Fibroblast of skin of left biceps (primary cell): ENCODE measurements at regions not wholly inside any gene's neighbourhood (a gene's known extent, or its start where the extent isn't known, plus 50 kb on each side); places are given as distances from the start of the nearest gene placed in this dataset.
A peak's percentile ranks its signal among the peaks of the same experiment; 100 is the strongest.

Source experiments
- DNase-seq, 2 experiments: peaks; one replicate each; pipeline ENCODE4 v3.0.0-alpha.2; 2013; ENCODE audit warnings: low read depth in 2 of 2

GRCh38 chr3:10583798-10584708, 78.7 kb upstream of the ATP2B2 start:
- DNase-seq: no peak

DNA sequence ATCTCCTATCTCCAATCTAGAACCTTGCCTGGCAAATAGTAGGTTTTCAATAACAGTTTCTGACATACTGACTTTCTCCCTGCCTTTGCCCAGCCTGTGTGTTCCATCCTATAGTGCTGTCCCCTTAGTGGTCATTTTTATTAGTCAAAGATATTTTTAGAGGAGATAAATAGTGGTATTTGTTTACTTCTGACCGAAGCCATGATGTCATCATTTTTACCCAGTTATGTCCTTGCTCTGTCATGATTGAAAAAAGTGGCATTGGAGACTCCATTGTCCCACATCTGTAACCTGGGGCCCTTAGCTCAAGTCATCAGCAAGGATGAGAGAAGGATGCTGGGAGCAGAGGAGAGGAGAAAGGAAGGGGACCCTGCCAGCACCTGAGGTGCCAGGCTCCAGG, 80.6 kb upstream of the ATP2B2 start:
- DNase-seq: no peak

DNA sequence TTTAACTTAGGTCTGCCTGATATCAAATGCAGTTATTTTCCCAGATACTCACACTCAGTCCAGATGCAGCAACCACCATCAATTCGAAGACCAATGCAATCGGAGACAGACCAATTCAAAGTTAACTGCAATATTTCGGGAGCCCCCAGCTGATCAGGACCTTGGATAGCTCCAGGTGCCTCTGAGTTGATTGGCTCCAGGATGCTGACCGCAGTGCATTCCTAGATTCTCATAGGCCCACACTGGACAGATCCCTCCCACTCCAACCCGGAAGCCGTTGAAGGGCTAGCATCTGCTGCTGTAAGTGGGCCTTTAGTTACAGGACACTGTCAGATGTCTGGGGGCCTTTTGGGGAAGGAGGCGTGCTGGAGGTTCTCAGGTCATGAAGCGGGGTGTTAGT, 89.5 kb upstream of the ATP2B2 start:
- DNase-seq: peak; percentile 14 to 18

GRCh38 chr3:10596746-10597448, 91.5 kb upstream of the ATP2B2 start:
- no peak for DNase-seq

GRCh38 chr3:10597733-10598132, 92.3 kb upstream of the ATP2B2 start:
- DNase-seq: no peak

GRCh38 chr3:10599017-10599416, 93.6 kb upstream of the ATP2B2 start:
- no peak for DNase-seq

DNA sequence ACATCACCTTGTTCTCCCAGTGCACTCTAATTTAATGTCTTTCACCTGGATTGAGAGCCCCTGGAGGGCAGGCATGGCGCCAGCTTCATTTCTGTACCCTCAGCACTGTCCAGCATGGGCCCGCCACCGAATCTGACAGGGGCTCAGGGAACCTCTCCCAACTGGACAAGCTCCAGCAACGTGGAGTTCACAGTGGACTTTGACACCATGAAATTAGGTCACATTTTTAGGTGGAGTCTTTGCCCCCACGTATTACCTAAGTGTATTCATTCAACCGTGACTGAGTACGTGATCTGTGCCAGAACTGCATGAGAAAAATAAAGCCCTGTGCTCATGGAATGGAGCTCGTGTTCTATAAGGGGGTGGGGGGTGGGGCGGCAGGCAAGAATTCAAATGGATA, 94.1 kb upstream of the ATP2B2 start:
- no peak for DNase-seq

GRCh38 chr3:10600296-10600714, 94.9 kb upstream of the ATP2B2 start:
- DNase-seq: no peak

DNA sequence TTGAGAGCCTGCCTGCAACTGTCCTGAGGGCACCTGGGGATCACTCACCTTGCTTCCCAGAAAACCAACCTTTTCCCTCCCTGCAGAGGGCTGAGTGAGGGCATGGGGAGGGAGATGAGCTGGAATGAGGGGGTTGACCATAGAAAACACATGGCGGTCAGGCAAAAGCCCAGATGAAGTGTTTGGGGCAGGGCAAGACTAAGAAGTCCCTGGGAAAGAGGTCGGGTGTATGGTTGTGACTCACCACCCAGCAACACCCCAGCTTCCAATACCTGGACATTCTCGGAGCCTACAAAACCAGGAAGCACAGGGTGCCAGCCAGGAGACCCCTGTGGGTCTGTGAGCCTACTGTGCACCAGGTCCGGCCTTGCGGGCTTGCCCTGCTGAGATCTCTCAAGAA, 95.3 kb upstream of the ATP2B2 start:
- no peak for DNase-seq

- DNase-seq: no peak
Observed at GRCh38 chr3:10601151-10601856, 95.9 kb upstream of the ATP2B2 start.

DNA sequence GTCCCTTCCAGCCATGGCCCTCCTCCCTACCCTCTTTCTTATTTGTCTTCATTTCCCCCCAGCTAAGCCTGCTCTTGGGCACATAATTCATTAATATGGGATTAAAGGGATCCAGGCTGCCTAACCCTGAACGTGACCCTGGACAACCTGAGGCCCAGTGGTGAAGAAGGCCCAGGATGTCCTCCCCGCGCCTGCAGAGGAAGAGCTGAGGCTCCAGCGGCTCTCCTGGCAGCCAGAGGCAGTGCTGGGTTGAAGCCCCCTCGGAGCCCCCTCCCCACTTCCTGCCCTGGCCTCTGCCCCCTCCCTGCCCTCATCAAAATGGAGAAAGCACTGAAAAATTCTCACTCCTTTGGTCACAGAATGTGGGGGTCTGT, 96.5 kb upstream of the ATP2B2 start:
- no peak for DNase-seq

DNA sequence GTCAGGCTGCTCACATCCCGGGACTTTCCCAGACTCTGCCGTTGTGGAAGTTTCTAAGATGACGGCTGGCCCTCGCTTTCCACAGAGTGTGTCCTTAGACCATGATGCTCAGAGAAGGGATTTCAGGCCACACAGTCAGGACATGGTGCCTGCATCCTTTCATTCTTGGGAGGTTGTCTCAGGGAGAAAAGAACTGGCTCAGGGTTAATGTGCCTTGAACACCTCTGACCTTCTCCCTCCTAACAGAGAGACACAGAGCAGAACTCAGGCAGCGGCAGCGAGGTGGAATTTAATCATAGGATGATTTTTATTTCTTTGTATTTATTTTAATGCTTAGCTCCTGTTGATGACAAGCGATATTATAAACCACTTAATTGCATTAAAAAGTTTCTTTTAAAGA, 96.9 kb upstream of the ATP2B2 start:
- no peak for DNase-seq

GRCh38 chr3:10602769-10603768, 97.7 kb upstream of the ATP2B2 start:
- DNase-seq: no peak

DNA sequence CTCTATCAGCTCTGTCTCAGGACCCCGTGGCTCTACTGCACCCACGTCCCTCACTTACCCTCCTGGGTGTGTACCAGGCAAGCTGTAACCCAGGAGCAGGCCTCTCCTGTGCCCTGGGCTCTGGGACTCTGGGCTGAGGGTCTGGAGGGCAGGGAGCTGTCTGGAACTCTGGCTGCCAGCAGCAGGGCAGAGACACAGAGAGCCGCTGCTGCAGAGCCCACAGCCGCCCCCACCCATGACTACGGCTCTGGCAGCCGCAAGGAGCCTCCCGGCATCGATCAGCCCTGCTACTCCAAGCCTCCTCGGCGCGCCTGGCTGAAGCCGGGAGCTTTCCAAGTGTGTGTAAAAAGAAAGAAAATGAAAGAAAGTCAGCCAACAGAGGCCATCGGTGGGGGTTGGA, 103.7 kb upstream of the ATP2B2 start:
- no peak for DNase-seq

DNA sequence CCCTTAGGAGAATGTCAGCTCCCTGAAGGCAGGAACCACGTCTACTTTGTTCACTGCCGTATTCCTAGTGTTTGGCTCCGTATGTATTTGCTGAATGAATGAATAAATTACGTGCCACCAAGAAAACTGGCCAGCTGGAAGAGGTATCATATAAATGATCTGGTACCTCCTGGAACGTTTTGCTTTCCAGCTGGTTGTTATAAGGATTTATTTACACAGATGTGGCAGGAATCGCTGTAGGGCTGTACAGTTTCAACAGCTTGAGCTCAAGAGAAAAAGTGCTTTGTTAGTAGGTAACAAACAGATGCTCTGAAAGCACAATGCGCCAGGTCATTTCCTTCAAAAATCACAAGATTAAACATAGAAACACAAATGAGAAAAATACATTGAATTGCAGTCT, 108.8 kb upstream of the ATP2B2 start:
- no peak for DNase-seq

DNA sequence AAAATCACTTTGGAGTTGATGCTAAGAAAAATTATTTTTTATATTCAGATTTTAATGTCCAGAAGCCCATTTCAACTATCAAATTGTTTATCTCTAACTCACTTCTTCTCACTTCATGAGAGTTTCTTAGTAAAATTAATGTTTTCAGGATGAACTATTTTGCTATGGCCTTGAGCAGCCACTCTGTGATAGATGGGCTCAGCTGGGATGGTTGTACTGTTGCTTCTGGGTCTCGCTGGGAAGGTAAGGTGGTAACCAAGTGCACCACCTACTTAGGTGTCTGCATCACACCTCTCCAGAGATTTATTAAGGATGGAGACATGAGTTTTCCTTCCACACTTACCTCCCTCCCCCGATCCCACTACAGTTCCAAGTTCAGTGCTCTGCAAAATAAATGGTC, 110.3 kb upstream of the ATP2B2 start:
- no peak for DNase-seq

DNA sequence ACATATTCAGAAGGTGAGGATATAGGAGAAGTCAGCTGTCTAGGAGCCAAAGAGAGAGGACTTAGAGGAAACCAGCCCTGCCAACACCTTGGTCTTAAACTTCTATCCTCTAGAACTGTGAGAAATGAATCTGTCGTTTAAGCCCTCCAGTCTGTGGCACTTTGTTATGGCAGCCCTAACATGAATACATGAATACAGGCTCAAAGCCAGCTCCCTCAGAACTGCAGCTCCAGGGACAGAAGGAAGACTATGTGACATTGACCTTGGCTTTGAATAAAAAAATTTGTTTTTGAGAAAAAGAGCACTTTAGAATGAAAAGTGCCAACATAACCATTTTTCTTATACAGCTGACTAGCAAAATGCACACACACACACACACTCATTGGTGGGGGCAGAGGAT, 110.9 kb upstream of the ATP2B2 start:
- DNase-seq: no peak

GRCh38 chr3:10619989-10620832, 114.8 kb upstream of the ATP2B2 start:
- no peak for DNase-seq

DNA sequence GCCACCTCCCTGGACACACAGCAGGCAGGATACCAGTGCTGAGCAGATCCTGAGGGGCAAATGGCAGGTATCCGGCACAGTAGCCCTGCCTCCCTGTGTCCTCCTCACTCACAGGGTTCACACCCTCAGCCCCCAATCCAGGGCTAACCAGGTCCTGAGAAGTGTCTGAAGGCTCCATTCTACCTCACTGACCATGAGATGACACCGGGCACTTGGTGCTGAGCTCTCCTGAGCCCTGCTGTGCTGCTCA, 115.4 kb upstream of the ATP2B2 start:
- no peak for DNase-seq

DNA sequence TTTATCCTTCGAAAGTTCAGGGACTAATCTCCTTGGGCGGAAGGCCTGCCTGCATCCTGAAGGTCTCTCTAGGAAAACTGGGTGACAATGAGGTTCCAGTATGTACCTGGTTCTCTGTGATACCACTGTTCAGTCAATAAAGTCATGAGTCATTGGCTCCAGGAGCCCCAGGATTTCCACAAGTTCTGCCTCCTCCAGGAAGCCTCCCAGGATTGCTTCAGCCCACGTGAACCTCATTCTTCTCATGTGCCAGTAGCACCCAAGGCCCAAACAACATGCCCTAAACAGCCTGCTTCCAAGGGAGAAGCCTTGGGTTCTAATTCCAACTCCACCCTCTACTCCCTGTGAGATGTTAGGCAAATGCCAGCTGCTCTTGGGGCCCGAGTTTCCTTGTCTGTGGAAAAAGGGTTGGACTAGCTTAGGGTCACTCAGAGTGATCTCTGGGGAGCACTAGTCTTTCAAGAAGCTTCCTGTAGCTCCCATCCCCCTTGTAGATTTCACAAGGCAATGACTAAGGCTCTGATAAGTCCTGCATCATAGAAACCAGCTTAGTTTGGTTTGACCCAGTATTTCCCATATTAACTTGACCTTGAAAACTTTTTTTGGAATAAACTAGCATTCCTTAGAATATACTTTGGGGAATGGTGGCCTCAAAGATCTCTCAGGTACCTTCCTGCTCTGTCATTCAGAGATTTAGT, 118.3 kb upstream of the ATP2B2 start:
- DNase-seq: no peak
